CD4-positive, alpha-beta T cell treated with Interleukin-15 for 1 hour (primary cell): ENCODE measurements at regions not wholly inside any gene's neighbourhood (a gene's known extent, or its start where the extent isn't known, plus 50 kb on each side); places are given as distances from the start of the nearest gene placed in this dataset.

ENCODE experiments used
- DNase-seq: peaks from one replicate; pipeline ENCODE4 v3.0.0-alpha.2; 2020

DNA sequence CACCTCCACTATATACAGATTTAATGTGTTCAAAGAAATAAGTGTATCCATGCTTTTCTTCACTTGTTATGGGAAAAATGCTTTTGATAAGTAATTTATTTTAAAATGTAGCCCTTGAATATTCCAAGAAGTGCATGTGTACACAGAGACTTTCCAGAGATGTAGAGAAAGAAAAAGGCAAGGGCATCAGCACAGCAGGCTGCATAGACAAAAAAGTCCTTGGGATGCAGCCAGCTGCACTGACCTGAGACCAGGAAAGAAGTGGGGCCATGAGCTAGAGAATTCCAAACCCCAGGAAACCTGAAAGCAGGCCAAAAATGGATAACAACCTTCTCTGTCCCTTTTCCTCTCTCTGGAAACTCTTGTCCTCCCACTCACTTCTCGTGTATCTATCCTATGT lies 51.6 kb upstream of the PRDM8 start:
- DNase-seq, result no peak

GRCh38 chr4:80144676-80145470 lies 52.4 kb upstream of the PRDM8 start:
- DNase-seq, result no peak

- DNase-seq, result no peak
Measured at GRCh38 chr4:80143307-80143679, 54.0 kb upstream of the PRDM8 start.

- DNase-seq, result no peak
Measured at GRCh38 chr4:80142394-80143306, 54.7 kb upstream of the PRDM8 start.

DNA sequence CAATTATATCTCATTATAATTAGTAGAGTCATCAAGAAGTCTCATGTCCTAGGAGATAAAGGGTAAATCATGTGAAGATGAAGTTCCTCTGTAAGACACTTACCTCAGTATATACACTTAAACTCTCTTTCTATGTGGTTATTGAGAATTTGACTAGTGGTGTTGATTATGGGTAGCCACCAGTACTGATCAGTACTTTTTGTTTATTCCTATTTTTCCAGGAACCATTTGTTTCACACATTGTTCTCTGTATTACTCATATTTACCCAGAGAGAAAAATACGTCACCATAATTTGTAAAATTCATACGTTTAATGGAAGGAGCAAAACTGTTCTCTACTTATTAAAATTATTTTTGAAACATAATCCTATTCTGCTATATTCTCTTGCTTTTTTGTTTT lies 55.8 kb upstream of the PRDM8 start:
- no peak for DNase-seq

DNA sequence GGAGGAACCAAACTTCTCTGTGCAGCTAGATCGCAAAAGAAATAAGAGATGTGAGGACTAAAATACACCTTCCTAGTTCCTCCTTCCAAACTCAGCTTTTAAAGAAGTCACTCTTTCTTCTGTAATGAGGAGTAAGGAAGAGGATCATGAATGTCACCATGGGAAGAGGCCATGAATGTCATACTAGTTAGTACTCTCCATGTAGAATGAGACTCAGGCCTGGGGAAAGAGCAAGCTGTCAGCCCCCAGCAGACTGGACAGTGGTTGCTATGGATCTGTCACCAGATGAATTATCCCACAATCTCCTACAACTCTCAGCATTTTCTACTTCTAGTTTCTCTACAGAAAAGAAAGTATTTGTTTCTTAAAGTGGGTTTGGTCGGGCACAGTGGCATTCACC lies 57.1 kb upstream of the PRDM8 start:
- DNase-seq, result no peak

DNA sequence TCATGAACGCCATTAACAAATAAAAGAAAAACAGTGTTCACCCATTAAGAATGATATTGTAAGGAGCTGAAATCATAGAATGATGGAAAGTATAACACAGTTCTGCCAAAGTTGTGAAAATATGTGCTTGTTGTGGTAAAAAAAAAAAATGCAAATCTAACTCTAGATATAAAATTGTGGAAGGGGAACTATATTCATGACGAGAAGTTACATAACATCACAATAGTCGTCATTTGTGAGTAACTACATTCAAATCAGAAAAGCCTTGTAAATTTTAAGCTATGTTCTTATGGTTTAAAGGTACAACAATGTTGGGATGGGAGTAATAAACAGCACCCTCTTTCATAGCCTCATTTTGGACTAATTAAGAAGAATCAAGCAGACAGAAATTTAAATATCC lies 57.6 kb upstream of the PRDM8 start:
- no peak for DNase-seq

DNA sequence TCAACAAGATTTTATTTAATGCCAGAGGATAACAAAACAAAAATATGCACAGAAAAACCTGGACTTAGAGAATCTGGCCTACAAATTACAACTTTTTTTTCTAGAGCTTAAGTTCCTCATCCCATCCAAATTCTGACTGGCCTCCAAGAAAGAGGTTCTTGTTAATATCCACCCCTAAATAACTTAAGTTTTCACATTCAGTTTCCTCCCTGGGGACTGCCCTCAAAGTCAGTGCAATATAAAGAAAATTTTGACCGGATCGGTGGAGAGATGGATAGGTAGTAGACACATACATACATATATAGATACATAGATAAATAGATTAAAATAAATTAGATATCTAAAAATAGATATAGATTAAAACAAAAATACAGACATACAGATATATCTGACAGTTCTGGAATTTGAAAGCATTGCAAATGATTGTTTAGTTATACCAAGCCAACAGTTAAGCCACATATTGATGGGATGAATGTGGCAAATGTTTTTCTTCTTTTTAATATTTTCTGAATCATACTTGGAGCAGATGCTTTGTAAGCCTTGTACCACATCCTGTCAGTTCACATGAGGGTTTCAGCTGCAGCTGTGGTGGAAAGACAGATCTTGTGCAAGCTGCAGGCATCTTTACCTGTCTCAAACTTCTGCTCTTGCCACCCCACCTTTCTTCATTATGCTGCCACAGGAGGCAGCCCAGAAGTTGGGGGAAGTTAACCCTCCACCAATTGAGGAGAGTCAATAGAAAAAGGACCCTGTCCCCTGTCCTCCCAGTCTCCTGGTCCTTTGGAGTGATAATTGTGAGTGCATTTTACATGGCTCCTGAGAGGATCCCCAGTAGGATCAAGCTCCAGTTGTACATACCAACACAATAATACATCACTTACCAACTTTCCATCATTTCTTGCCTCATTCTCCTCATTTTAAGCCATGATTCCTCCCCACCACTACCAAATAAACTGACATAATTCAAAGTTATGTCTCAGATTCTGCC lies 58.5 kb upstream of the PRDM8 start:
- DNase-seq, result peak; percentile 49

GRCh38 chr4:80137631-80138030 lies 59.7 kb upstream of the PRDM8 start:
- DNase-seq, result no peak

DNA sequence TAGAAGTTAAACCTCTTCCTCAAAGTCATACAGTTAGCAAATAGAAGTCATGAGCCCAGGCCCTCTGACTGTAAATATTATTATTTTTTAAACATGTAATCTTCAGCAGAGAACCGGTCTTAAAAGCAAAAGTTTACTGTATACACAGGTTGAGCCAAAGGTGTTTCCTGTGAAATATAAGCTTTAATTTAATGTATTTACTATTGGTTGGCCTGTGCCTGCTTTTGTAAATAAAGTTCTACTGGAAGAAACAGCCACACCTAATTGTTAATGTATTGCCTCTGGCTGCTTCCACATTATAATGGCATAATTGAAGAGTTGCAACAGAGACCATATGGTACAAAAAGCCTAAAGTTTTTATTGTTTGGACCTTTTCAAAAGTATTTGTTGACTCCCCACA lies 61.0 kb upstream of the PRDM8 start:
- no peak for DNase-seq

DNA sequence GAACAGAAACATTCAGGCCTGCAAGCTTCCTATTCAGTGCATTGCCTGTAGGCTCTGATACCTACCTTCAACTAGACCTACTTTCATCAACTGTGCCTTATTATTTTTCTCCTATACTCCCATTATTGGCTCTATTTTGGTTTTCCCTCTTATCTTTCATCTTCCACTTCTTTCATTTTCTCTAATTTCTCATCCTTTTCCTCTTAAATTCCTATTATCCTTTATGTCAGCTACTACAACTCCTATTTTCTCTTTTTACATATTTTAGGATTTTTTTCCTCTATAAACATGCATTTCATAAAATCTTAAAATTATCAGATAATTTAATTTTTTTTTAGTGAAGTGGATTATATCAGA lies 61.6 kb upstream of the PRDM8 start:
- no peak for DNase-seq

- no peak for DNase-seq
Measured at GRCh38 chr4:80134936-80135701, 62.1 kb upstream of the ANTXR2 start.

DNA sequence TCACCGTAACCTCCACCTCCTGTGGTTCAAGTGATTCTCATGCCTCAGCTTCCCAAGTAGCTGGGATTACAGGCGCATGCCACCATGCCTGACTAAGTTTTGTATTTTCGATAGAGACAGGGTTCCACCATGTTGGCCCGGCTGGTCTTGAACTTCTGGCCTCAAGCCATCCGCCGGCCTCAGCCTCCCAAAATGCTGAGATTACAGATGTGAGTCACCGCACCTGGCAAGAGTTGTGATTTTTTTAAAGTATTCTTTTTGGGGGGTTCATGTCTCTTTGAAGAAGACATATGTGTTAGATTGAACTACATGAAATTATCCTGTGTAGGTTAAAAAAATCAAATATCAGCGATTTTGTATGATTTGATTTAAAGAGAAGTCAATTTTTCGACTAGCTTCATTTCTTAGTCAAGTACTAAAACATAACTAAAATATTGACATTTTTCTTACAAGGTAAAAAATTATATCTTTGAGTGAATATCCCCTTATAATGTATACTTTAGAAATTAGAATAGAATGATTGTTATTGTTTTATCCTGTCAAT lies 60.3 kb upstream of the ANTXR2 start:
- no peak for DNase-seq

GRCh38 chr4:80129785-80130184 lies 56.8 kb upstream of the ANTXR2 start:
- DNase-seq, result no peak

- no peak for DNase-seq
Measured at GRCh38 chr4:80128941-80129340, 55.9 kb upstream of the ANTXR2 start.

DNA sequence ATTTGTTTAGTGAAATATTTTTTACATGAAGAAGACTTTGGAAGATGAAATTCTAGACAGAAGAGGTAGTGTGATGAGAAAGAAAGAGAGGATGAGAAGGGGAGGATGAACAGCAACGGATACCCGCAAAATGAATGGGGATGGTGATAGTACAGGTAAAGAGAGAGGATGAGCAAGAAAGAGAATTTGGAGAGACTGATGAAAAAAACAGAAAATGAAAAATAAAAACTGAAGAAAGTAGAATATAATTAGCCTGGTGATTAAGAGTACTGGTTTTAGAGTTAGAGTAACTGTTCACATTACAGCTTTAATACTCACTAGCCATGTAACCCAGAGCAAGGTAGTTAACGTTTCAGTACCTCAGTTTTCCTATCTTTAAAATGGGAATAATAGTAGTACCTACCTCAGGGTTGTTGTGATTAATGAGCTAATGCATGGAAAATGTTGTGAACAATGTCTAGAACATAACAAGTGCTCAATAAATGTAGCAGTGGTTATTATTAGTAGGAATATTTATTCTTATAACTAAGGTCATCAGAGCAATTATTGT lies 54.9 kb upstream of the ANTXR2 start:
- no peak for DNase-seq

DNA sequence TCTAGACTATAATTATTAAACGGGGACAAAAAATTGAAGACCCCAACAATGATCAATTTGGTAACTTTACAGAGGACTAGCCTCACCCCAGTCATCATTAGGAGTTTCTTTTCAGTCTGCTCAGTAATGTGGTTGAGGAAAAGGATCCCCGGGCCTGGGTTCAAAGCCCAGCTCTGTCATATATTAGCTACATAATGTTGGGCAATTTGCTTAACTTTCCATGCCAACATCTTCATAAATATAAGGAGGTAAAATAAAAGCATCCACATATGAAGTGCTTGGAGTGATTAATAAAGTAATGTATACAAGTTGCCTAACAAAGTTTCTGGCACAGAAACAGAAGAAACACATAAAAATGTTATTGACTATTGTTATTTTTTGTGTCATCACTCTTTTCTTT lies 53.4 kb upstream of the ANTXR2 start:
- DNase-seq, result no peak

- peak; percentile 35 for DNase-seq
Measured at GRCh38 chr4:80125252-80126177, 52.5 kb upstream of the ANTXR2 start.

DNA sequence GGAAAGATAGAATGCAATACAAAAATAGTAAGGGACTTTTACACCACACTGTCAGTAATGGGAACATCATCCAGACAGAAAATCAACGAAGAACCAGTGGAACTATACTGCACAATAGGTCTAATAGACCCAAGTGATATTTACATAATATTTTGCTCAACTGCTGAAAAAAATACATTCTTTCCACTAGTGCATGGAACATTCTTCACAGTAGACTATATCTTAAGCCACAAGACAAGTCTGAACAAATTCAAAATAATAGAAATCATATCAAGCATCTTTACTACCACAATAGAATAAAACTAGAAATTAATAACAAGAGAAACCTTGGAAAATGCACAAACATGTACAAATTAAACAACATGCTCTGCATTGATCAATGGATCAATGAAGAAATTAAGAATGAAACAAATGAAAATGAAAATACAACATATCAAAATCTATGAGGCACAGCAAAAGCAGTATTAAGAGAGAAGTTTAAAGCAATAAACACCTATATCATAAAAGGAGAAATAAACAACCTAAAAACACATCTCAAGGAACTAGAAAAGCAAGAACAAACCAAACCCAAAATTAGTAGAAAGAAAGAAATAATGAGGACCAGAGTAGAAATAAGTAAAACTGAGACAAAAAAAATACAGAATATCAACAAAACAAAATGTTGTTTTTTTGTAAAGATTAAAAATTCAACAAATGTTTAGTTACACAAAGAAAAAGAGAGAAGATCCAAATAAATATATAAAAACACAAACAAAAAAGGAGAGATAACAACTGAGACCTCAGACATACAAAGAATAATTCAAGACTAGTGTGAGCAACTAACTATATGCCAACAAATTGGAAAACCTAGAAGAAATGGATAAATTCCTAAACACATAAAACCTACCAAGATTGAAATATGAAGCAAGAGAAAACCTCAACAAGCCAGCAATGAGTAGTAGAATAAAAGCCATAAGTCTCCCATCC lies 51.5 kb upstream of the ANTXR2 start:
- no peak for DNase-seq
